ENCODE measurements at regions not wholly inside any gene's neighbourhood (a gene's known extent, or its start where the extent isn't known, plus 50 kb on each side); places are given as distances from the start of the nearest gene placed in this dataset.

- no peak for ATAC-seq
- Mint-ChIP-seq H3K27me3 (ENCODE audit: insufficient read depth, low read depth, poor library complexity) (peaks cover 3% of the 10 kb centered on the region), H3K4me3 (no peak overlapping the region), H3K9me3 (peaks cover 50% of the 10 kb centered on the region), H3K27ac (no peak overlapping the region), H3K4me1 (no peaks in the 10 kb centered on the region), H3K36me3 (ENCODE audit: low read depth) (no peaks in the 10 kb centered on the region)
- no peaks in the 10 kb centered on the region for H3K36me3 ChIP-seq (ENCODE audit: insufficient read depth)
- no peak overlapping the region for H3K4me3 ChIP-seq
- H3K4me2 ChIP-seq = no peak overlapping the region
- no peak overlapping the region for H2AFZ ChIP-seq
- no peaks in the 10 kb centered on the region for H3K4me1 ChIP-seq (ENCODE audit: insufficient read depth)
- no peak for TF ChIP-seq CTCF (conservative IDR thresholded peaks at IDR 0.05; ENCODE audit: low read depth in 2 of 2)
- no peak for TF ChIP-seq ZNF114 (CRISPR knock-in tag; IDR thresholded peaks at IDR 0.05)
- no peak for TF ChIP-seq POLR2AphosphoS5 (IDR thresholded peaks at IDR 0.05; ENCODE audit: low read depth)
- TF ChIP-seq ZNF462 (CRISPR knock-in tag; IDR thresholded peaks at IDR 0.05) = no peak
- TF ChIP-seq NANOG (IDR thresholded peaks at IDR 0.05; ENCODE audit: borderline replicate concordance) = no peak
- no peak for TF ChIP-seq EZH2phosphoT487 (IDR thresholded peaks at IDR 0.05; ENCODE audit: unreplicated experiment)
- no peak for TF ChIP-seq ZNF331 (CRISPR knock-in tag; IDR thresholded peaks at IDR 0.05; ENCODE audit: low read depth)
- no peak for TF ChIP-seq EZH2 (IDR thresholded peaks at IDR 0.05; ENCODE audit: low read depth, unreplicated experiment)
- no peak for TF ChIP-seq ETS1 (IDR thresholded peaks at IDR 0.05)
- TF ChIP-seq REST (IDR thresholded peaks at IDR 0.05; ENCODE audit: unreplicated experiment) = no peak
- H3K27ac ChIP-seq (ENCODE audit: low read depth) = no peak overlapping the region
- no peaks in the 10 kb centered on the region for H3K27me3 ChIP-seq (ENCODE audit: insufficient read depth)
- H3K79me2 ChIP-seq (replicated peaks; ENCODE audit: insufficient read depth) = no peaks in the 10 kb centered on the region
- H3F3A ChIP-seq (replicated peaks; ENCODE audit: low read depth) = no peaks in the 10 kb centered on the region
- peaks cover 4% of the 10 kb centered on the region; the same call in 1 of the 2 replicates for H3K9me2 ChIP-seq (ENCODE audit: insufficient read depth)
- DNase-seq (ENCODE audit: low spot score) = no peak
- H4K20me1 ChIP-seq (replicated peaks; ENCODE audit: insufficient read depth) = no peaks in the 10 kb centered on the region
Measured at GRCh38 chr21:25133939-25134338, 473.3 kb downstream of the MRPL39 start.

Data from GM23338 (cell line).